HG02970 (cell line): ENCODE measurements at regions not wholly inside any gene's neighbourhood (a gene's known extent, or its start where the extent isn't known, plus 50 kb on each side); places are given as distances from the start of the nearest gene placed in this dataset.
"Not testable (repeated sequence)": the region's sequence is repeated elsewhere in the genome, so short reads cannot be mapped to it uniquely, and the experiment has no call there.

ENCODE experiments used
- ATAC-seq: cut with Tn5 transposase; IDR thresholded peaks from one replicate; pipeline ENCODE4 v1.9.1; 2021; ENCODE audit warnings: mild to moderate bottlenecking, moderate library complexity, moderate number of reproducible peaks; ENCODE audit not compliant: unreplicated experiment, low FRiP score

GRCh38 chr3:152209776-152210175, 59.0 kb upstream of the MBNL1 start:
- no peak for ATAC-seq

- ATAC-seq: no peak
Measured at GRCh38 chr3:152210697-152211096, 58.0 kb upstream of the MBNL1 start.

- no peak for ATAC-seq
Measured at GRCh38 chr3:152211655-152212054, 57.1 kb upstream of the MBNL1 start.

- no peak for ATAC-seq
Measured at GRCh38 chr3:152213203-152213602, 55.5 kb upstream of the MBNL1 start.

- ATAC-seq: no peak
Measured at GRCh38 chr3:152213938-152214337, 54.8 kb upstream of the MBNL1 start.

- not testable (repeated sequence) for ATAC-seq
Measured at GRCh38 chr3:152216960-152217865, 51.5 kb upstream of the MBNL1 start.

- ATAC-seq: no peak
Measured at GRCh38 chr3:152218602-152219001, 50.1 kb upstream of the MBNL1 start.
